ENCODE measurements at regions not wholly inside any gene's neighbourhood (a gene's known extent, or its start where the extent isn't known, plus 50 kb on each side); places are given as distances from the start of the nearest gene placed in this dataset.

DNA sequence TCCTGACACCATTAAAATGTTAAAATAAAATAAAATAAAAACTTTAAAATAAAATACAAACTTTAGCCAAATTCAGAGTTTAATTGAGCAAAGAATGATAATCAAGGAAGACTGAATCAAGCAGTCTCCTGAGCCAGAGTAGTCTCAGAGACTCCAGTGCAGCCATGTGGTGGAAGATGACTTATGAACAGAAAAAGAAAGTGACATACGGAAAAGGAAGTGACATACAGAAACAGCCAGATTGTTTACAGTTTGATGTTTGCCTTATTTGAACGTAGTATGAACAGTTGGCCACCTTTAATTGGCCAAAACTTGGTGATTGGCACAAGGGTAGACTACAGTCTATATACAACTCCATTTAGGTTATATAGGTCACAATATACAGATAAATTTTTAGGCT lies 787.2 kb downstream of the ADCYAP1 start:
- CTCF ChIA-PET: no interaction called here
- WGBS (ENCODE audit: low lambda C conversion rate): 6% methylated on average over 2 of the region's 2 CpGs

GRCh38 chr18:1708006-1708405 lies 803.3 kb downstream of the ADCYAP1 start:
- ChIA-PET CTCF (no interaction called here), POLR2A (no interaction called here)
- no peak for DNase-seq
- 15% methylated on average over 2 of the region's 2 CpGs for WGBS (ENCODE audit: low lambda C conversion rate)
- Histone ChIP-seq H3K36me3 (replicated peaks in 1 of 2; ENCODE audit: control insufficient read depth in 1 of 2, insufficient read depth in 2 of 2, low read length in 1 of 2) (no peaks in the 10 kb centered on the region), H3K9me3 (no peaks in the 10 kb centered on the region), H3K4me2 (no peak overlapping the region), H4K20me1 (ENCODE audit: insufficient read depth) (no peaks in the 10 kb centered on the region), H3K9ac (no peak overlapping the region), H3K27ac (ENCODE audit: low read depth in 2 of 2, low read length in 1 of 2) (no peak overlapping the region), H3K9me2 (no peaks in the 10 kb centered on the region), H3F3A (replicated peaks; ENCODE audit: insufficient read depth) (no peaks in the 10 kb centered on the region), H3K4me3 (ENCODE audit: low read depth in 2 of 2, low read length in 1 of 2) (no peak overlapping the region), H2AFZ (ENCODE audit: low read depth) (no peak overlapping the region), H3K4me1 (ENCODE audit: control insufficient read depth in 1 of 2, insufficient read depth in 2 of 2, low read depth in 1 of 2, low read length in 1 of 2) (no peaks in the 10 kb centered on the region), H3K79me2 (ENCODE audit: insufficient read depth) (no peaks in the 10 kb centered on the region), H3K27me3 (ENCODE audit: insufficient read depth) (no peaks in the 10 kb centered on the region)
- no peak for TF ChIP-seq GABPA (IDR thresholded peaks at IDR 0.05; ENCODE audit: low read depth)
- no peak for TF ChIP-seq RFX5 (IDR thresholded peaks at IDR 0.05; ENCODE audit: low read length)
- TF ChIP-seq NRF1 (IDR thresholded peaks at IDR 0.05; ENCODE audit: low read depth, low read length): no peak

More for the DNA sequence above, 787.2 kb downstream of the ADCYAP1 start:
- no peaks in the 10 kb centered on the region for H4K20me1 ChIP-seq (ENCODE audit: insufficient read depth)
- no peak for DNase-seq
- H2AFZ ChIP-seq (ENCODE audit: low read depth): no peak overlapping the region
- H3F3A ChIP-seq (replicated peaks; ENCODE audit: insufficient read depth): no peaks in the 10 kb centered on the region
- no peak overlapping the region for H3K4me2 ChIP-seq
- H3K9me3 ChIP-seq: no peaks in the 10 kb centered on the region
- H3K79me2 ChIP-seq (ENCODE audit: insufficient read depth): no peaks in the 10 kb centered on the region
- H3K36me3 ChIP-seq (replicated peaks in 1 of 2; ENCODE audit: control insufficient read depth in 1 of 2, insufficient read depth in 2 of 2, low read length in 1 of 2): no peaks in the 10 kb centered on the region
- no peak overlapping the region for H3K4me3 ChIP-seq (ENCODE audit: low read depth in 2 of 2, low read length in 1 of 2)
- no peaks in the 10 kb centered on the region; the same call in 1 of the 2 replicates for H3K9me2 ChIP-seq
- POLR2A ChIA-PET: no interaction called here
- TF ChIP-seq RXRA (IDR thresholded peaks at IDR 0.05; ENCODE audit: borderline replicate concordance, low read depth) (no peak), TAF1 (IDR thresholded peaks at IDR 0.05; ENCODE audit: borderline replicate concordance, low read depth, low read length) (no peak), IRF3 (IDR thresholded peaks at IDR 0.05; ENCODE audit: low read depth, low read length) (no peak), JUND (IDR thresholded peaks at IDR 0.05) (no peak), PBX3 (IDR thresholded peaks at IDR 0.05) (no peak), NFIC (IDR thresholded peaks at IDR 0.05; ENCODE audit: borderline replicate concordance) (no peak)
- H3K4me1 ChIP-seq (ENCODE audit: control insufficient read depth in 1 of 2, insufficient read depth in 2 of 2, low read depth in 1 of 2, low read length in 1 of 2): no peaks in the 10 kb centered on the region
- H3K9ac ChIP-seq: no peak overlapping the region
- no peaks in the 10 kb centered on the region for H3K27me3 ChIP-seq (ENCODE audit: insufficient read depth)
- H3K27ac ChIP-seq (ENCODE audit: low read depth in 2 of 2, low read length in 1 of 2): no peak overlapping the region

DNA sequence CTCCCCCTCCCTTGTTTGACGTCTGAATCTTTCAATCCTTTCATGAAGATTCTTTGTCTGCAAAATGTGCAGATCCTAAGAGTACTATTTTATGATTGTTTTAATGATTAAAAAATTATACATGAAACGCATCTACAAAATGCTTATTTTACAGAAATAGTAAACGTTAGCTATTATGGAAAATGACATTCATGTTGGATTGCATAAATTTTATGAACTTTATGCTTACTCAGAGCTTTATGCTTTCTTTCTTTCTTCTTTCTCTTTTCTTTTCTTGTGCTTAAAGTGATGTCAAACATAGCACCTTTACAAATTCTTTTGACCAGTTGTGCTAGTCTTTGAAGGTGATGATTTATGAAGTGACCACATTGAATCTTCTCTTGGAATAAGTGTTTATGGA lies 805.4 kb downstream of the ADCYAP1 start:
- 9% methylated on average over 3 of the region's 3 CpGs for WGBS (ENCODE audit: low lambda C conversion rate)
- no peaks in the 10 kb centered on the region for H3K36me3 ChIP-seq (replicated peaks in 1 of 2; ENCODE audit: control insufficient read depth in 1 of 2, insufficient read depth in 2 of 2, low read length in 1 of 2)
- TF ChIP-seq MXI1 (IDR thresholded peaks at IDR 0.05; ENCODE audit: low read depth, low read length): no peak
- TF ChIP-seq, protein P1, sequence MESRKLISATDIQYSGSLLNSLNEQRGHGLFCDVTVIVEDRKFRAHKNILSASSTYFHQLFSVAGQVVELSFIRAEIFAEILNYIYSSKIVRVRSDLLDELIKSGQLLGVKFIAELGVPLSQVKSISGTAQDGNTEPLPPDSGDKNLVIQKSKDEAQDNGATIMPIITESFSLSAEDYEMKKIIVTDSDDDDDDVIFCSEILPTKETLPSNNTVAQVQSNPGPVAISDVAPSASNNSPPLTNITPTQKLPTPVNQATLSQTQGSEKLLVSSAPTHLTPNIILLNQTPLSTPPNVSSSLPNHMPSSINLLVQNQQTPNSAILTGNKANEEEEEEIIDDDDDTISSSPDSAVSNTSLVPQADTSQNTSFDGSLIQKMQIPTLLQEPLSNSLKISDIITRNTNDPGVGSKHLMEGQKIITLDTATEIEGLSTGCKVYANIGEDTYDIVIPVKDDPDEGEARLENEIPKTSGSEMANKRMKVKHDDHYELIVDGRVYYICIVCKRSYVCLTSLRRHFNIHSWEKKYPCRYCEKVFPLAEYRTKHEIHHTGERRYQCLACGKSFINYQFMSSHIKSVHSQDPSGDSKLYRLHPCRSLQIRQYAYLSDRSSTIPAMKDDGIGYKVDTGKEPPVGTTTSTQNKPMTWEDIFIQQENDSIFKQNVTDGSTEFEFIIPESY (IDR thresholded peaks at IDR 0.05; ENCODE audit: borderline replicate concordance, low read depth): no peak
- TF ChIP-seq REST (IDR thresholded peaks at IDR 0.05; ENCODE audit: low read depth, low read length): no peak
- TF ChIP-seq JUND (IDR thresholded peaks at IDR 0.05): no peak
- TF ChIP-seq SIN3A (IDR thresholded peaks at IDR 0.05; ENCODE audit: borderline replicate concordance, low read depth, low read length): no peak
- no peak for TF ChIP-seq ELF1 (IDR thresholded peaks at IDR 0.05)
- TF ChIP-seq YY1 (IDR thresholded peaks at IDR 0.05; ENCODE audit: low read depth): no peak
- TF ChIP-seq TEAD4 (IDR thresholded peaks at IDR 0.05; ENCODE audit: borderline replicate concordance, insufficient read depth): no peak
- TF ChIP-seq GATA2 (CRISPR knock-in tag; IDR thresholded peaks at IDR 0.05): no peak

More for the DNA sequence above, 805.4 kb downstream of the ADCYAP1 start:
- H3K9me3 ChIP-seq: no peaks in the 10 kb centered on the region
- no peaks in the 10 kb centered on the region for H4K20me1 ChIP-seq (ENCODE audit: insufficient read depth)
- ChIA-PET POLR2A (no interaction called here), CTCF (no interaction called here)
- H3K4me2 ChIP-seq: no peak overlapping the region
- no peaks in the 10 kb centered on the region for H3K4me1 ChIP-seq (ENCODE audit: control insufficient read depth in 1 of 2, insufficient read depth in 2 of 2, low read depth in 1 of 2, low read length in 1 of 2)
- no peak overlapping the region for H3K9ac ChIP-seq
- H3K27me3 ChIP-seq (ENCODE audit: insufficient read depth): no peaks in the 10 kb centered on the region
- DNase-seq: no peak
- no peak overlapping the region for H2AFZ ChIP-seq (ENCODE audit: low read depth)
- no peak overlapping the region for H3K27ac ChIP-seq (ENCODE audit: low read depth in 2 of 2, low read length in 1 of 2)
- no peaks in the 10 kb centered on the region for H3F3A ChIP-seq (replicated peaks; ENCODE audit: insufficient read depth)
- H3K9me2 ChIP-seq: no peaks in the 10 kb centered on the region
- no peak overlapping the region for H3K4me3 ChIP-seq (ENCODE audit: low read depth in 2 of 2, low read length in 1 of 2)
- no peaks in the 10 kb centered on the region for H3K79me2 ChIP-seq (ENCODE audit: insufficient read depth)

Data from SK-N-SH (cell line).